Mesenchymal stem cell (in vitro differentiated cells and primary cell): ENCODE measurements at regions not wholly inside any gene's neighbourhood (a gene's known extent, or its start where the extent isn't known, plus 50 kb on each side); places are given as distances from the start of the nearest gene placed in this dataset.
"Not testable (repeated sequence)": the region's sequence is repeated elsewhere in the genome, so short reads cannot be mapped to it uniquely, and the experiment has no call there.

Source experiments
- DNase-seq: peaks from one replicate; pipeline ENCODE4 v3.0.0-alpha.2; 2013
- H2AFZ ChIP-seq: one replicate; pipeline ENCODE4 v1.6.1; 2013; ENCODE audit warnings: low read depth, mild to moderate bottlenecking, control low read depth, inconsistent platforms, low read length, moderate library complexity
- H2AK5ac ChIP-seq: 2 replicates; pipeline ENCODE4 v1.6.1; 2013; ENCODE audit warnings: low read length, moderate library complexity, mild to moderate bottlenecking, inconsistent platforms; ENCODE audit not compliant: severe bottlenecking
- H2BK120ac ChIP-seq: one replicate; pipeline ENCODE4 v1.6.1; 2013; ENCODE audit warnings: low read depth, mild to moderate bottlenecking, inconsistent platforms, low read length, moderate library complexity
- H2BK12ac ChIP-seq, 2 experiments: one replicate each; pipeline ENCODE4 v1.6.1; 2013; ENCODE audit warnings: inconsistent platforms in 2 of 2, low read length in 2 of 2, mild to moderate bottlenecking in 2 of 2, moderate library complexity in 2 of 2, control low read depth in 1 of 2
- H2BK15ac ChIP-seq: one replicate; pipeline ENCODE4 v1.6.1; 2013; ENCODE audit warnings: mild to moderate bottlenecking, low read depth, inconsistent platforms; ENCODE audit not compliant: poor library complexity, severe bottlenecking
- H2BK5ac ChIP-seq: 2 replicates; pipeline ENCODE4 v1.6.1; 2013; ENCODE audit warnings: low read depth, mild to moderate bottlenecking, low read length, control low read depth, inconsistent platforms; ENCODE audit not compliant: poor library complexity, severe bottlenecking
- H3K14ac ChIP-seq, 2 experiments: one replicate each; pipeline ENCODE4 v1.6.1; 2013; ENCODE audit warnings: inconsistent platforms in 2 of 2, low read length in 2 of 2, control low read depth in 1 of 2, mild to moderate bottlenecking in 1 of 2, moderate library complexity in 1 of 2
- H3K18ac ChIP-seq, 2 experiments: one replicate each; pipeline ENCODE4 v1.6.1; 2013; ENCODE audit warnings: inconsistent platforms in 2 of 2, low read length in 2 of 2, control low read depth in 1 of 2, low read depth in 1 of 2, mild to moderate bottlenecking in 1 of 2
- H3K23ac ChIP-seq, 2 experiments: one replicate each; pipeline ENCODE4 v1.6.1; 2013; ENCODE audit warnings: inconsistent platforms in 2 of 2, low read length in 2 of 2, mild to moderate bottlenecking in 2 of 2, moderate library complexity in 2 of 2, control low read depth in 1 of 2
- H3K27ac ChIP-seq: 2 replicates; pipeline ENCODE4 v1.5.1; 2013; ENCODE audit warnings: mild to moderate bottlenecking, moderate library complexity, low read length, control low read depth, inconsistent platforms; ENCODE audit not compliant: poor library complexity, severe bottlenecking
- H3K27me3 ChIP-seq, 2 experiments: 2 replicates each; pipeline versions ENCODE4 v1.6.1 to v1.7.0; 2013; ENCODE audit warnings: low read length in 2 of 2, mild to moderate bottlenecking in 2 of 2, moderate library complexity in 2 of 2, control low read depth in 1 of 2, inconsistent platforms in 1 of 2; ENCODE audit not compliant: control insufficient read depth in 1 of 2, insufficient read depth in 1 of 2
- H3K36me3 ChIP-seq, 2 experiments: 2 replicates each; pipeline versions ENCODE4 v1.6.1 to v1.7.0; 2013; ENCODE audit warnings: low read length in 2 of 2, control low read depth in 1 of 2, inconsistent platforms in 1 of 2, low read depth in 1 of 2, mild to moderate bottlenecking in 1 of 2; ENCODE audit not compliant: insufficient read depth in 2 of 2, control insufficient read depth in 1 of 2
- H3K4ac ChIP-seq, 2 experiments: one replicate each; pipeline ENCODE4 v1.6.1; 2013; ENCODE audit warnings: inconsistent platforms in 2 of 2, low read length in 2 of 2, mild to moderate bottlenecking in 2 of 2, moderate library complexity in 2 of 2, control low read depth in 1 of 2, low read depth in 1 of 2
- H3K4me1 ChIP-seq: 2 replicates; pipeline ENCODE4 v1.6.1; 2013; ENCODE audit warnings: low read depth, low read length, control low read depth; ENCODE audit not compliant: control insufficient read depth, insufficient read depth
- H3K4me2 ChIP-seq: 2 replicates; pipeline ENCODE4 v1.6.1; 2013; ENCODE audit warnings: low read length, mild to moderate bottlenecking, inconsistent platforms; ENCODE audit not compliant: poor library complexity, severe bottlenecking
- H3K4me3 ChIP-seq, 2 experiments: 2 replicates each; pipeline versions ENCODE4 v1.5.1 to v1.7.0; 2013; ENCODE audit warnings: low read length in 2 of 2, mild to moderate bottlenecking in 2 of 2, control low read depth in 1 of 2, low read depth in 1 of 2; ENCODE audit not compliant: insufficient read depth in 1 of 2
- H3K79me1 ChIP-seq: replicated peaks from 2 replicates; pipeline ENCODE4 v1.6.1; 2013; ENCODE audit warnings: mild to moderate bottlenecking, control low read depth, low read length, inconsistent platforms; ENCODE audit not compliant: poor library complexity, severe bottlenecking
- H3K9ac ChIP-seq: 2 replicates; pipeline ENCODE4 v1.7.0; 2013; ENCODE audit warnings: mild to moderate bottlenecking, low read length, moderate library complexity
- H3K9me3 ChIP-seq: 2 replicates; pipeline ENCODE4 v1.7.0; 2013; ENCODE audit warnings: mild to moderate bottlenecking, low read length; ENCODE audit not compliant: control insufficient read depth
- H4K8ac ChIP-seq: one replicate; pipeline ENCODE4 v1.6.1; 2013; ENCODE audit warnings: inconsistent platforms, mild to moderate bottlenecking, low read length, moderate library complexity
- H4K91ac ChIP-seq: one replicate; pipeline ENCODE4 v1.6.1; 2013; ENCODE audit warnings: mild to moderate bottlenecking, low read length, inconsistent platforms
- WGBS: methylation state at CpG from one replicate; pipeline ENCODE4 v1.1.7; 2013; ENCODE audit warnings: mixed read lengths; 5-methylcytosine and 5-hydroxymethylcytosine counted together

GRCh38 chr12:90542852-90543251 is 412.1 kb downstream of the CCER1 start:
- H2BK12ac ChIP-seq, H3K14ac ChIP-seq, H3K4me2 ChIP-seq, H2BK5ac ChIP-seq, H3K4me3 ChIP-seq, H4K8ac ChIP-seq, H3K23ac ChIP-seq, H3K4me1 ChIP-seq, H2BK120ac ChIP-seq, H3K79me1 ChIP-seq, H3K27ac ChIP-seq, DNase-seq, H2AK5ac ChIP-seq, H3K36me3 ChIP-seq, H2BK15ac ChIP-seq, H3K9me3 ChIP-seq, H3K4ac ChIP-seq, H4K91ac ChIP-seq, H3K18ac ChIP-seq, H3K27me3 ChIP-seq, H2AFZ ChIP-seq, H3K9ac ChIP-seq: not testable (repeated sequence)
- no CpG with 5 or more reads among the region's 1 CpG for WGBS

- H3K4ac ChIP-seq, H3K79me1 ChIP-seq, H3K18ac ChIP-seq, H3K4me2 ChIP-seq, H2AK5ac ChIP-seq, H3K27ac ChIP-seq, H3K36me3 ChIP-seq, H3K27me3 ChIP-seq, H3K23ac ChIP-seq, H2AFZ ChIP-seq, H3K9ac ChIP-seq, H3K14ac ChIP-seq, H2BK5ac ChIP-seq, H3K4me3 ChIP-seq, H3K4me1 ChIP-seq, H4K8ac ChIP-seq, H2BK12ac ChIP-seq, H4K91ac ChIP-seq, DNase-seq, H2BK15ac ChIP-seq, H3K9me3 ChIP-seq, H2BK120ac ChIP-seq: not testable (repeated sequence)
- WGBS = no CpG with 5 or more reads among the region's 1 CpG
Measured at GRCh38 chr12:90533828-90534227, 421.1 kb downstream of the CCER1 start.

GRCh38 chr12:90520002-90520734 is 434.8 kb downstream of the CCER1 start:
- 95% methylated on average over 2 of the region's 3 CpGs for WGBS
- no peaks in the 10 kb centered on the region for H3K27me3 ChIP-seq

GRCh38 chr12:90519285-90519684 is 435.7 kb downstream of the CCER1 start:
- Histone ChIP-seq H2AFZ (no peak overlapping the region), H2AK5ac (no peak overlapping the region), H3K27ac (no peak overlapping the region), H3K4ac (no peak overlapping the region), H3K9me3 (no peaks in the 10 kb centered on the region), H3K36me3 (no peaks in the 10 kb centered on the region), H4K91ac (no peak overlapping the region), H2BK120ac (no peak overlapping the region), H4K8ac (no peak overlapping the region), H3K14ac (no peak overlapping the region), H3K79me1 (no peaks in the 10 kb centered on the region), H3K23ac (no peak overlapping the region), H3K18ac (no peak overlapping the region), H2BK12ac (no peak overlapping the region), H3K4me1 (no peaks in the 10 kb centered on the region), H2BK15ac (no peak overlapping the region), H3K27me3 (no peaks in the 10 kb centered on the region), H3K4me3 (no peak overlapping the region), H2BK5ac (no peak overlapping the region), H3K4me2 (no peak overlapping the region), H3K9ac (no peak overlapping the region)
- DNase-seq = no peak

More at GRCh38 chr12:90520002-90520734, 434.8 kb downstream of the CCER1 start:
- Histone ChIP-seq H3K9ac (no peak overlapping the region), H3K14ac (no peak overlapping the region), H3K9me3 (no peaks in the 10 kb centered on the region), H2AFZ (no peak overlapping the region), H3K4me3 (no peak overlapping the region), H2BK12ac (no peak overlapping the region), H3K79me1 (no peaks in the 10 kb centered on the region), H3K4me1 (no peaks in the 10 kb centered on the region), H3K18ac (no peak overlapping the region), H3K36me3 (no peaks in the 10 kb centered on the region), H2AK5ac (no peak overlapping the region), H2BK5ac (no peak overlapping the region), H2BK15ac (no peak overlapping the region), H3K23ac (no peak overlapping the region), H3K27ac (no peak overlapping the region), H3K4ac (no peak overlapping the region), H4K8ac (no peak overlapping the region), H2BK120ac (no peak overlapping the region), H4K91ac (no peak overlapping the region), H3K4me2 (no peak overlapping the region)
- no peak for DNase-seq
